NB4 (cell line): ENCODE measurements at regions not wholly inside any gene's neighbourhood (a gene's known extent, or its start where the extent isn't known, plus 50 kb on each side); places are given as distances from the start of the nearest gene placed in this dataset.
"Not testable (repeated sequence)": the region's sequence is repeated elsewhere in the genome, so short reads cannot be mapped to it uniquely, and the experiment has no call there.

Experiments
- DNase-seq: peaks from one replicate; pipeline ENCODE4 v3.0.0; 2010; ENCODE audit warnings: low read depth
- H3K4me3 ChIP-seq: one replicate; pipeline ENCODE4 v1.5.1; 2011; ENCODE audit warnings: mild to moderate bottlenecking, low read depth, low read length, moderate library complexity
- CTCF ChIP-seq: IDR thresholded peaks from one replicate; pipeline ENCODE4 v1.5.1; 2012; ENCODE audit warnings: low read depth, low read length
- MYC ChIP-seq: IDR thresholded peaks from 2 replicates; pipeline ENCODE4 v1.6.1; 2011; ENCODE audit warnings: low read depth, low read length
- POLR2A ChIP-seq: IDR thresholded peaks from 2 replicates; pipeline ENCODE4 v1.6.1; 2011; ENCODE audit warnings: mild to moderate bottlenecking; ENCODE audit not compliant: insufficient read length; ENCODE audit errors: extremely low read depth
- TF ChIP-seq, protein P1 (sequence below): IDR thresholded peaks from 2 replicates; pipeline ENCODE4 v1.6.1; 2011; ENCODE audit warnings: low read depth, low read length

DNA sequence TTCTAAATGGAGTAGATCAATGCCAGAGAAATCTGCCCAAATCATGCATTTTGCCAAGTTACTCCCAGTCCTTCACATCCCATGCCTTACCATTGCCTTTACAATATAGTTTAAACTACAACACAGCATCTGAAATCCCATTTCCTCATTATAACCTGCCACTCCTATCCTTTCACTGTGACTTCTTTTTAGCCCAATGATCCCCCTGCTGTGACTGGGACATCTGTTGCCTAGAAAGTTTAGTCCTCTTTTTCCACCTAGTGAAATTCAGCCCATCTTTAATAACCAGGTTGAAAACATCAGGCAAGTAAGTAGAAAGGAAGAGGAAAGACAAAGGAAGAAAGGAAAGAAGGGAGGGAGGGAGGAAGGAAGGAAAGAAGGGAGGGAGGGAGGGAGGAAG, 627.9 kb upstream of the ZNF385D start:
- TF ChIP-seq CTCF = no peak
- TF ChIP-seq MYC = no peak
- TF ChIP-seq POLR2A = no peak
- TF ChIP-seq, protein P1, sequence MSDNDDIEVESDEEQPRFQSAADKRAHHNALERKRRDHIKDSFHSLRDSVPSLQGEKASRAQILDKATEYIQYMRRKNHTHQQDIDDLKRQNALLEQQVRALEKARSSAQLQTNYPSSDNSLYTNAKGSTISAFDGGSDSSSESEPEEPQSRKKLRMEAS = no peak
- DNase-seq = no peak
- H3K4me3 ChIP-seq = no peak overlapping the region

DNA sequence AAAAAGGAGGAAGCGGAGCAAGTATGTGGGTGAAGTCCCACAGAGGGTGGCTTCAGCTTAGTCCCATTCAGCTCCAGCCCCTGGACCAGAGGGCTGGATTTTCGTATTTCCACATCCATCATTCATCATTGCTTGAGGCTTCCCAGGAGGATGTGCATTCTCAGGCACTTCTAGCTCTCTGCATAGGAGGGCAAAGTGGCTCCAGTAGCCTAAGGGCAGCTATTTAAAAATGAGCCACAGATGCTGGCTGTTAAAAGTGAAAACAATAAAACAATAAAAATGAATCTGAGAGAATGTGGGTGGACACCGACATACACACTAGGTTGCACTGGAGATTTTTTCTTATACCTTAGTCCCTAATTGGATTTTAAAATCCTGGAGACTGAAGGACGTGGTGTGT, 629.2 kb upstream of the ZNF385D start:
- TF ChIP-seq MYC (no peak), CTCF (no peak), POLR2A (no peak)
- TF ChIP-seq, protein P1 = no peak
- DNase-seq = no peak
- H3K4me3 ChIP-seq = no peak overlapping the region

DNA sequence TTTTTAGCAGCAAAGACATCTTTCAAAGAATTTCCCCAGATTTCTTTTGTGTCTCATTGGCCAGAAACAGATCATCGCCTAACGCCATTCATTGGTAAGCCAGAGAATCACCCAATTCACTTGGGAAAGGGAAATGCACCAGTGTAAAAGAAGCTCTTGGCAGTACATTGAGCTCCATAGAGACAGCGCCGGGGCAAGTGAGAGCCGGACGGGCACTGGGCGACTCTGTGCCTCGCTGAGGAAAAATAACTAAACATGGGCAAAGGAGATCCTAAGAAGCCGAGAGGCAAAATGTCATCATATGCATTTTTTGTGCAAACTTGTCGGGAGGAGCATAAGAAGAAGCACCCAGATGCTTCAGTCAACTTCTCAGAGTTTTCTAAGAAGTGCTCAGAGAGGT, 630.6 kb upstream of the ZNF385D start:
- peak; percentile 9 for DNase-seq
- not testable (repeated sequence) for H3K4me3 ChIP-seq

DNA sequence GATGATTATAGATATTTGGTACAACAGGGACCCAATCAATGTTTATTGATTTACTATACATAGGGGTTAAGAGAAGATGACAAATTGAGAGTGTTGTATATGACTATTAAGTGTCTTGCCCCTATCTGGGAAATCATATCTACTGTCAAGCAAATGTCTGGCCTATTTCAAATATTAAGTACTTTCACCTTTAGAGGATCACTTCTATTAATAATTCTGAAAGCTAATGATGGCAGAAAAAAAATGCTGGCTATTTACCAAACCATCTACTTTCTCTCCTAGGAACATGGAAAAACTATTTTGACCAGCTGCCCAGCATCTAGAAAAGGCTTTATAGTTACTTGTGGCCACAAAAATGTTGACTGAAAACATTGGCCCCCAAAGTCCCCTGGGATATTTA, 632.3 kb upstream of the ZNF385D start:
- no peak overlapping the region for H3K4me3 ChIP-seq
- DNase-seq = no peak
- no peak for TF ChIP-seq POLR2A
- no peak for TF ChIP-seq MYC
- TF ChIP-seq, protein P1 = no peak
- TF ChIP-seq CTCF = no peak

DNA sequence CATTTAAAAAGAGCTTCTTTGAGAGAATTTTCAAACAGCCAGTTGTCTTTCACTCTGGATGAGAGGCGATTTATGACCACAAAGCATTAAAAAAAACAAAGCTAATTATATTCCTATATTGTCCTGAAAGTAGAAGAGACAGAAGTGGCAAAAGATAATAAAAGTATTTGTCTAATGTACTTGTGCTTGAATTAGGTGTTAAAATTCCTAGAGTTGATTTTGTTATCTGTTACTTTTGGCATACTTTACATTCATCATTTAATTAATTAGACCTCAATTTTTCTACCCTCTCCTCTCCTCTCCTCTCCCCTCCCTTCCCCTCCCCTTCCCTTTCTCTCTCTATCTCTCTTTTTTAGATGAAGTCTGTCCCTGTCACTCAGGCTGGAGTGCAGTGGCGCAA, 635.1 kb upstream of the ZNF385D start:
- H3K4me3 ChIP-seq = no peak overlapping the region
- no peak for TF ChIP-seq POLR2A
- no peak for TF ChIP-seq MYC
- TF ChIP-seq, protein P1 = no peak
- no peak for TF ChIP-seq CTCF
- no peak for DNase-seq

DNA sequence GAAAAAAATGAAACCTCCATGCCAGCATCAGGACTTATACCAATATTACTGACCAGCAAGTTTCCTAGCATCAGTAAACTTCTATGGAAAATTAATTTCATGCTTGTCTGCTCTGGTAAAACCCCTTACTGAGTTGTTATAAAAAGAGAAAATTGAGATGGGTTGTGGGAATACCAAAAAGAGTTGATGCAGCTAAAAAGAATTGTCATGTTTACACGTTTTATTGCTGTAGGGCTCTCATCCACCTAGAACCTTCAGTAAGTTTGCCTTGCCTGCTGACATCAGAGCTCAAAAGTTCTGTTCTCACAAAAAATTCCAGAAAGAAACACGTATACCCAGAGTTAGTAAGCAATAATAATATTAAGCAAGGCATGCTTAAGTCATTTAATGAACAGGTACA, 641.3 kb upstream of the ZNF385D start:
- TF ChIP-seq CTCF (no peak), POLR2A (no peak), MYC (no peak)
- TF ChIP-seq, protein P1 = no peak
- no peak overlapping the region for H3K4me3 ChIP-seq

More for the DNA sequence above, 641.3 kb upstream of the ZNF385D start:
- no peak for DNase-seq
